HG03108 (cell line): ENCODE measurements at regions not wholly inside any gene's neighbourhood (a gene's known extent, or its start where the extent isn't known, plus 50 kb on each side); places are given as distances from the start of the nearest gene placed in this dataset.

Experiments
- ATAC-seq: cut with Tn5 transposase; IDR thresholded peaks from one replicate; pipeline ENCODE4 v1.9.1; 2021; ENCODE audit warnings: moderate library complexity; ENCODE audit not compliant: unreplicated experiment

GRCh38 chr4:181166742-181167399 lies 1076.3 kb upstream of the TENM3 start:
- no peak for ATAC-seq

- ATAC-seq: no peak
These were observed 1075.0 kb upstream of the TENM3 start for GRCh38 chr4:181168011-181168805.

- ATAC-seq: no peak
These were observed 1070.2 kb upstream of the TENM3 start for GRCh38 chr4:181173046-181173445.

- ATAC-seq: no peak
These were observed 1066.9 kb upstream of the TENM3 start for GRCh38 chr4:181176306-181176705.

- no peak for ATAC-seq
These were observed 1061.9 kb upstream of the TENM3 start for GRCh38 chr4:181181331-181181730.

- ATAC-seq: no peak
These were observed 1053.5 kb upstream of the TENM3 start for GRCh38 chr4:181189751-181190150.

- ATAC-seq: no peak
These were observed 1049.9 kb upstream of the TENM3 start for GRCh38 chr4:181193131-181193930.

- no peak for ATAC-seq
These were observed 1049.1 kb upstream of the TENM3 start for GRCh38 chr4:181194096-181194495.

- ATAC-seq: no peak
These were observed 1043.1 kb upstream of the TENM3 start for GRCh38 chr4:181200076-181200475.

- no peak for ATAC-seq
These were observed 1041.0 kb upstream of the TENM3 start for GRCh38 chr4:181202240-181202639.

GRCh38 chr4:181204109-181204508 lies 1039.1 kb upstream of the TENM3 start:
- ATAC-seq: no peak

- ATAC-seq: no peak
These were observed 1029.7 kb upstream of the TENM3 start for GRCh38 chr4:181213551-181213950.

GRCh38 chr4:181216501-181216900 lies 1026.7 kb upstream of the TENM3 start:
- no peak for ATAC-seq

GRCh38 chr4:181219783-181220416 lies 1023.3 kb upstream of the TENM3 start:
- ATAC-seq: no peak

GRCh38 chr4:181224852-181225251 lies 1018.4 kb upstream of the TENM3 start:
- ATAC-seq: no peak

GRCh38 chr4:181225616-181226261 lies 1017.5 kb upstream of the TENM3 start:
- ATAC-seq: no peak

- no peak for ATAC-seq
These were observed 1008.1 kb upstream of the TENM3 start for GRCh38 chr4:181234951-181235680.

- ATAC-seq: no peak
These were observed 997.9 kb upstream of the TENM3 start for GRCh38 chr4:181245326-181245725.

- ATAC-seq: no peak
These were observed 994.2 kb upstream of the TENM3 start for GRCh38 chr4:181249031-181249430.

- ATAC-seq: no peak
These were observed 988.4 kb upstream of the TENM3 start for GRCh38 chr4:181254771-181255170.
